Hypothalamus (tissue), 51 donors: ENCODE measurements at regions not wholly inside any gene's neighbourhood (a gene's known extent, or its start where the extent isn't known, plus 50 kb on each side); places are given as distances from the start of the nearest gene placed in this dataset.
A peak's percentile ranks its signal among the peaks of the same experiment; 100 is the strongest.

Experiments used
- DNase-seq, 51 donors: peaks; one replicate each; lab custom pipeline; 2025; lab: John Stamatoyannopoulos, UW

GRCh38 chr13:62629618-62630017, 1214.0 kb upstream of the PCDH20 start:
- no peak for DNase-seq

GRCh38 chr13:62627226-62627625, 1211.6 kb upstream of the PCDH20 start:
- peak in 1 of 51 donors; percentile 0 for DNase-seq

GRCh38 chr13:62626771-62627170, 1211.1 kb upstream of the PCDH20 start:
- DNase-seq = no peak

- DNase-seq = no peak
These were observed 1209.7 kb upstream of the PCDH20 start for GRCh38 chr13:62625214-62625881.

- no peak for DNase-seq
These were observed 1198.2 kb upstream of the PCDH20 start for GRCh38 chr13:62613819-62614218.

- no peak for DNase-seq
These were observed 1195.7 kb upstream of the PCDH20 start for GRCh38 chr13:62611343-62611742.

DNA sequence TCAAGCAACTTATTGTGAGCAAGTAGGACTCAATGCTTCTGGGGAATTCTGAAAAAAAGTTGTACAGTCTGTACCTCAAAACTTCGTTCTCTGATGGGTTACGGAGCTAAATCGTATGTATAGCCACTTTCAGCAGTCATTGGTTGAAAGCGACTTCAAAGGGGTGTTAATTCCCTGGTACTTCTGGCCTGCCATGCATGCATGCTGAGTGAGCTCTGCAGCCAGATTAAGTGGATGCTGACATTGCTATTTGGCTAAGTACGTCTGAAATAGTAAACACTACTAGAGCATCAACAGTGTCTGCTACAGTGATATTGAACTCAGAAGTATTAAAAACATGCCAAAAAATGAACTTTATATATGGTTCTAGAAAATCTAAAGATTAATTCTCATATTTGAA, 1183.1 kb upstream of the PCDH20 start:
- no peak for DNase-seq

DNA sequence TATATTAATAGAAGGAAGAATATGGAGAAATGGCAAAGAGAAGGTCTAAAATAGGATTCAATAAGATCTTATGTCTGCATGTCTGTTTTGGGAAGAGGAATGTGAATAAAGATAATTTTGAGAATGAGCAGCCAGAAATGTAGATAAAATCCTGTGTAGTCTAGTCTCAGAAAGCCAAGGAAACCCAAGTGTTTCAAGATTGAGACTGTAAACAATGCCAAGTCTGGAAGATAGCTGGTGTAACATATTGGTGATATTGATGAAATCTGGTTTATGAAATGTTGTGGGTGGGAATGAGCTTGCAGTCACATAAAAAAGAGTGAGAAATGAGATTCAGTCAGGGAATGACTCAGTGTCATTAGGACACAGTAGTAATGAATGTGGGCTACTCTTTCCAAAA, 1180.3 kb upstream of the PCDH20 start:
- no peak for DNase-seq

- DNase-seq = no peak
These were observed 1178.2 kb upstream of the PCDH20 start for GRCh38 chr13:62593804-62594203.

GRCh38 chr13:62583466-62583865, 1167.8 kb upstream of the PCDH20 start:
- DNase-seq = no peak

DNA sequence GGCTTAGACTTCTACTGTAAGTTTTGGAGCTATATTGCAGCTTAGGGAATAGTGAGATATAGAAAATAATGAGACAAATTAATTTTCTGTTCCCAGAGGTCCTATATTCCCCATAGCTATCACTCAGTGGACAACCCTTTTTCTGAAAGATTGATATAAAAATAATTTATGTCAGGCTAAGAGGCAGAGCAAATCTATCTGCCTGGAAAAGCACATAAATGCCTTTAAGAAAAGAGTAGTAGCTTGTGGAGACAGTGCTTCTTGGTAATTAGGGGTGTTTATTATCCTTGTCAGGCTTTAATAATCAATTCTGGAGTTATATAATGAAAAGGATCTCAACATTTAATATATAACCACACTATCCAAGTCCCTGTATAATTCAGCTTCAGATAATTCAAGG, 1162.8 kb upstream of the PCDH20 start:
- DNase-seq = no peak

- DNase-seq = no peak
These were observed 1149.1 kb upstream of the PCDH20 start for GRCh38 chr13:62564770-62565169.

- DNase-seq = no peak
These were observed 1147.6 kb upstream of the PCDH20 start for GRCh38 chr13:62563251-62563650.

DNA sequence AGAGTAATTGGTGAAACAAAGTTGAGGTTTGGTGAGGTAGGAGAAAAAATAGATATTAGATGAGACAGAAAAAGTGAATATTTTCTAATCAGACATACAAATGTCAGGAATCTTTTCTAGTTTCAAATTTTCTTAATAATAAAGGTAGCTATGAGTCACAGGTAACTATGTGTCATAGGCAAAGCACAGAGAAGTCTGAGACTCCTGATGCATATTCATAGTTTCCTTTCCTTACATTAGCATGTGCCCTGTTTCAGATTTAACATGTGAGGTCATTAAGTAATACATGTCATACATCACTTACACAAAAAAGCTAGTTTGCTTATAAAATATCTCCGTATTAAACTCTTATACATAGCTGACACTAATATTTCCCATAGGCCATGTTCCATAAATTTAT, 1141.3 kb upstream of the PCDH20 start:
- DNase-seq = no peak

- DNase-seq = no peak
These were observed 1135.9 kb upstream of the PCDH20 start for GRCh38 chr13:62551588-62551987.

DNA sequence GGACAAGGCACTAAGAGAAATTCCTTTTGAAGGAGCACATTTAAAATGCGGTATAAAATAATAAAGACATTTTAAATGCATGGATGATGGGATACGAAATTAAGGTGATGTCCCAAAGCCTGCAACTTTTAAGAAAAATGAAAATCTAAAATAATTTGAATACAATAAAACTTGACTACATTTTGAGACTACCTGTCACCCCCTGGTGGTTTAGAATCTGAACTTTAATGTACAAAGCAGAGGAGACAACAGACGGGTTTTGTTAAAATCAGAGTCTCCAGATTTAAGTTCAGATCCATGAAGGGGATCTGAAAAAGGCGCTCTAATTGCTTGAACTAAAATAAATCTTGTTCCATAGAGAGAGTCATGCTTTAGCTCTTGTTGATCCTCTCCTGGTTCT, 1129.3 kb upstream of the PCDH20 start:
- DNase-seq = no peak

- no peak for DNase-seq
These were observed 1121.9 kb upstream of the PCDH20 start for GRCh38 chr13:62537593-62537992.

DNA sequence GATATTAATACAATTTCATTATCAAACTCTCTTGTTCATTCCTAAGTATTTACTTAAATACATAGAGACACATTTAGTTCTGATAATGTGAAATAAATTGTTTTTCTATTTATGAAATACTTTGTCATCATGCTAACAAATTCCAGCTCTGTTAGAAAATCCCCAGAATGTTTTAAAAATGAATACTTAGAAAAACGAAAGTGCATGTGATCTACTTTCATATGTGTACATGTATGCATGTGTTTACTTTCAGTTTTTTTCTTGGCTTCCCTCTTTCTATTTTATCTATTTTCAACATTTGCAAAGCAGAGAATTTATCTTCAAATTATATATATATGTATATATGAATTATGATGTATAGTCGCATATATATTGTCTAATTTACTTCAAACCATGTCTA, 1110.0 kb upstream of the PCDH20 start:
- no peak for DNase-seq

DNA sequence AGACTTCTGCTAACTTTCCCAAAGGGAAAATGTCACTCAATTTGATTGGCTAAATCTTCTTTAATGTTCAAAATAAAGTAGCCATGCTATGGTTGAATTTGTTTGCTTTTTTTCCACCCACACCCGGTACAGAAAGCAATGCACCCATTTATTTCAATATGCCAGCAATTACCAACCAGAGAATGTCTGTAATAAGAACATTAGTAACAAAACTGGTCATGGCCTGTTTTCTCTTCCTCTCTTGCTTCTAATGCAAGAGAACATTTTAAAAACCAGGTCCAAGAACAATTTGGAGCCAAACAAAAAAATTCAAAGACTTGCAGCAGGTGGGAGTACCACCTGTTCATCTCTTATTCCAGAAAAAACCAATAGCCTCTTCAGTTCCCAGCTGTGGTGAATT, 1108.8 kb upstream of the PCDH20 start:
- DNase-seq = no peak

DNA sequence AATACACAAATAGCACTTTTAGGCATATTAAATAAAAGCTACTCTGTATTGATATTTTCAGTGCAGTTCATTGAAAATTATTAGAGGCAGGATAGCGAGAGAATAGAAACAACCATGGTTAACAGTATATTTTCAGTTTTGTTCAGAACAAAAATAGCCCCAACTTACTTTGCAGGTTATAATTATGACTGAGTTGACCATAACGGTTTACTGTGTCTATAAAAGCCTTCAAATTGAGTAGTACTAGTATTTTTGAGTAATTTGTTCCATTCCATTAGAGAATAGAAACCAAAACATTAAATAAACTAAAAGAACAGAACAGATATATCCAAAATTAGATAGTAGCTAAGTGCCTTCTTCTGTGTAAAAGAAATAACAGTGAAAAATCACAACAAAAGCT, 1108.4 kb upstream of the PCDH20 start:
- DNase-seq = no peak

GRCh38 chr13:62512194-62513141, 1096.8 kb upstream of the PCDH20 start:
- DNase-seq = peak in 18 of 51 donors; percentile 0 to 44 (median 6)
